Mucosa of rectum (tissue), 2 donors: ENCODE measurements at regions not wholly inside any gene's neighbourhood (a gene's known extent, or its start where the extent isn't known, plus 50 kb on each side); places are given as distances from the start of the nearest gene placed in this dataset.

ENCODE experiments used
- H3K27ac ChIP-seq, 2 donors: one replicate each; pipeline ENCODE4 v1.7.0; 2013; ENCODE audit warnings: inconsistent platforms in 2 of 2, low read depth in 2 of 2, low read length in 2 of 2
- H3K27me3 ChIP-seq, 2 donors: one replicate each; pipeline ENCODE4 v1.7.0; 2013; ENCODE audit warnings: low read length in 2 of 2; ENCODE audit not compliant: control insufficient read depth in 2 of 2, insufficient read depth in 2 of 2
- H3K36me3 ChIP-seq, 2 donors: one replicate each; pipeline ENCODE4 v1.7.0; 2013; ENCODE audit warnings: low read length in 2 of 2; ENCODE audit not compliant: control insufficient read depth in 2 of 2, insufficient read depth in 2 of 2
- H3K4me1 ChIP-seq, 2 donors: one replicate each; pipeline ENCODE4 v1.7.0; 2013; ENCODE audit warnings: low read length in 2 of 2, mild to moderate bottlenecking in 1 of 2; ENCODE audit not compliant: control insufficient read depth in 2 of 2, insufficient read depth in 2 of 2
- H3K4me3 ChIP-seq, 2 donors: one replicate each; pipeline ENCODE4 v1.7.0; 2013; ENCODE audit warnings: low read length in 2 of 2
- H3K9ac ChIP-seq, 2 donors: one replicate each; pipeline ENCODE4 v1.7.0; 2013; ENCODE audit warnings: low read length in 2 of 2, low read depth in 1 of 2, mild to moderate bottlenecking in 1 of 2
- H3K9me3 ChIP-seq, 2 donors: one replicate each; pipeline ENCODE4 v1.7.0; 2013; ENCODE audit warnings: low read length in 2 of 2; ENCODE audit not compliant: control insufficient read depth in 2 of 2
- donor health status: healthy.
- donor health status: Normal muscosa, but diverticular disease.

DNA sequence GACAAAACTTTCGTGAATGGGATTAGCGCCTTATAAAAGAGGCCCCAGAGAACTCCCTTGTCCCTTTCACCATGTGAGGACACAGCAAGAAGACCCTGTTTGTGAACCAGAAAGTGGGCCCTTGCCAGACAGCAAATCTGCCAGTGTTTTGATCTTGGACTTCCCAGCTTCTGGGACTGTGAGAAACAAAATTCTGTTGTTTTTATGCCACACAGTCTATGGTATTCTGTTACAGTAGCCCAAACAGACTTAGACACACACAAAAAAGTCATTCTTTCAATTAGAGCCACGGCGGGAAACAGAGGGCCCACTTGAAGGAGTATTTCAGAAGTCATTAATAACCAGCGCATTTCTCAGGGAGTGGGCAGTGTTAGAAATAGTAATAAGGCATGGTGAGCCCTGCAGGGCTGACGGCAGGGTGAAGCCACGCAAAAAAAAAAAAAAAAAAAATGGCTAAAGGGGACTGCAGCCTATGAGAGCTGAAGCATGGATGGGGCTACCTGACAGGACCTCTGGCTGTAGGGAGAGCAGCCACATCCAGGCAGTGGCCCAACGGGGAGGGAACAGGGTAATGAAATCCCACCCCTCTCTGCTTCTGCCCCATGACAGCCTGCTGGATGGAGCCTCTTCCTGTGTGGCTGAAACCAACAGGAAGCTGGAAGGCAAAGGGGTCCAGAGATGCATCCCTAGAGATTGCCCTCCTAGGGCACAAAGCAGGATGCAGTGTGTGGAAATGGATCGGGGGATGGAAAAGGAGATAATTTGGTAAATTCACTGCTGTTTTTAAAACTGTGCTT is 189.3 kb downstream of the KCNS3 start:
- Histone ChIP-seq H3K27ac (no peak overlapping the region), H3K9ac (no peak overlapping the region), H3K27me3 (no peaks in the 10 kb centered on the region), H3K9me3 (no peaks in the 10 kb centered on the region), H3K4me3 (no peak overlapping the region), H3K4me1 (no peaks in the 10 kb centered on the region), H3K36me3 (no peaks in the 10 kb centered on the region)

- Histone ChIP-seq H3K9ac (no peak overlapping the region), H3K27ac (no peak overlapping the region), H3K4me1 (no peaks in the 10 kb centered on the region), H3K27me3 (no peaks in the 10 kb centered on the region), H3K9me3 (no peaks in the 10 kb centered on the region), H3K4me3 (no peak overlapping the region), H3K36me3 (no peaks in the 10 kb centered on the region)
Observed at GRCh38 chr2:18066894-18067293, 188.4 kb downstream of the KCNS3 start.

- Histone ChIP-seq H3K4me1 (no peaks in the 10 kb centered on the region), H3K27ac (no peak overlapping the region), H3K9me3 (no peaks in the 10 kb centered on the region), H3K36me3 (no peaks in the 10 kb centered on the region), H3K9ac (no peak overlapping the region), H3K27me3 (no peaks in the 10 kb centered on the region), H3K4me3 (no peak overlapping the region)
Observed at GRCh38 chr2:18066066-18066465, 187.6 kb downstream of the KCNS3 start.

DNA sequence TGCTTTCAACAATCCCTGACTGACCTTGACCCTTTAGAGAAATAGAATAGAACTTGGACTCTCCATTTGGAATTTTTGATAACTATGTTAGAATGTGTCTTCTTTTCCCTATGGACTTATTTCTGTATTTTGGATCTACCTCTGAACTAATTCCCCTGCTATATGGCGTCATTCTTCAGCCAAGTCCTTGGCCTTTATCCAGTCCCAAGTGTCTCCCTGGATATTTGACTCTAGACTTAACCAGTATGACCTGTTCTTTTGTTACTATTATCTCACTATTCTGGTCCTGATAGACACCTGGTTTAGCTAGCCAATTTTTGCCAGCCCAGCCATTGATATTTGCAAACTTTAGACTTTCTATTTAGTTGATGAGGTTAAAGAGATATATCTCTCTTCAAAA is 186.8 kb downstream of the KCNS3 start:
- Histone ChIP-seq H3K27me3 (no peaks in the 10 kb centered on the region), H3K9ac (no peak overlapping the region), H3K4me1 (no peaks in the 10 kb centered on the region), H3K27ac (peak overlapping the region in 1 of 2 donors; percentile 7), H3K36me3 (no peaks in the 10 kb centered on the region), H3K4me3 (no peak overlapping the region), H3K9me3 (no peaks in the 10 kb centered on the region)

DNA sequence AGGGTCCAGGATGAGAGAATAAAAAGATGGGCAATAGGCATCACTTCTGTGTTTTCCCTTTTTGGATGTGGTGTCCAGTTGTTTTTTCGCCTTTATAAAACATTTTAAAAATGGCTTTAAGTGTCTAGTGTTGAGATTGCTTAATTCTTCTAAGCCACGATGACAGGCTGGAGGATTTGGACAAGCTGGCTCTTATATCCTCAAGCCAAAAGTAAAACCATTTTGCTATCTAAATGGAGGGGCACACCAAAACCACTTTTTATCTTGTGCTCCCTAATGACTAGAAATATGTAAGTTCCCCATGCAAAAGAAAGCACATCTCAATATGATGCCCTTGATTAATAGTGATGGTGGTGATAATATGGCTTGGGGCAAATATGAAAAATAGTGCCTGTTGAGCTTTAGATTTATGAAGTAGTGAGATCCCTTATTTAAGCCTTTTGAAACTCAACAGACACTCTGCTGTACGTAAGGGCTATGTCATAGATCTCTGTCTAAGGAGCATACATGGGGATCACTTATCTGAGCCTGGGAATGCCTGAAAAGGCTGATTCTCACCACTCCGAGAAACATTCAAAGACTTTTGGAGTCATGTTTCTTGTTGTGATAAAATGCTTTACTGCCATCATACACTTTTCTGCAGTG is 185.5 kb downstream of the KCNS3 start:
- no peak overlapping the region for H3K4me3 ChIP-seq
- no peaks in the 10 kb centered on the region for H3K36me3 ChIP-seq
- no peaks in the 10 kb centered on the region for H3K9me3 ChIP-seq
- no peaks in the 10 kb centered on the region for H3K27me3 ChIP-seq
- H3K9ac ChIP-seq, result no peak overlapping the region
- no peak overlapping the region for H3K27ac ChIP-seq
- H3K4me1 ChIP-seq, result no peaks in the 10 kb centered on the region

DNA sequence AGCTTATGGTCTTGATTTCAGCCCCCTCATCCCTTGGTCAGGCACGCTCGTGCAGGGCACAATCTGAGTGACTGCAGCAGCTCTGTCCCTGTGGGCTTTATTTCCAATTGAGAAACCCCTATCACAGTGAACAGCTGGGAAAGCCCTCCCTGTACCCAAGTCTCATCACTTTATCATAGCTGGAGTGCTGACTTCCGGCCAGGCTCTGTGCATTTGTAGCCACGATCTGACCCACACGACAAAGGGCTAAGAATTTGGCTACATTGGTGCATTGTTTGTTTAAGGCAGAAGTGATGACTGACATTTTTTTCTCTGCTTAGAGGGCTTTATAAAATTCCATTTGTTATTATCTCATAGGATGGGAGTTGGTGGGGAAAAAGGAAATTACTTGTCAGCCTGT is 184.4 kb downstream of the KCNS3 start:
- Histone ChIP-seq H3K9ac (no peak overlapping the region), H3K4me1 (no peaks in the 10 kb centered on the region), H3K27ac (no peak overlapping the region), H3K9me3 (no peaks in the 10 kb centered on the region), H3K36me3 (no peaks in the 10 kb centered on the region), H3K27me3 (no peaks in the 10 kb centered on the region), H3K4me3 (no peak overlapping the region)

- Histone ChIP-seq H3K4me1 (no peaks in the 10 kb centered on the region), H3K27ac (no peak overlapping the region), H3K9me3 (no peaks in the 10 kb centered on the region), H3K4me3 (no peak overlapping the region), H3K36me3 (no peaks in the 10 kb centered on the region), H3K27me3 (no peaks in the 10 kb centered on the region), H3K9ac (no peak overlapping the region)
Observed at GRCh38 chr2:18061717-18062116, 183.2 kb downstream of the KCNS3 start.

GRCh38 chr2:18057657-18058056 is 179.2 kb downstream of the KCNS3 start:
- H3K27me3 ChIP-seq, result no peaks in the 10 kb centered on the region
- no peaks in the 10 kb centered on the region for H3K9me3 ChIP-seq
- H3K27ac ChIP-seq, result no peak overlapping the region
- H3K4me1 ChIP-seq, result no peaks in the 10 kb centered on the region
- no peaks in the 10 kb centered on the region for H3K36me3 ChIP-seq
- no peak overlapping the region for H3K9ac ChIP-seq
- no peak overlapping the region for H3K4me3 ChIP-seq

DNA sequence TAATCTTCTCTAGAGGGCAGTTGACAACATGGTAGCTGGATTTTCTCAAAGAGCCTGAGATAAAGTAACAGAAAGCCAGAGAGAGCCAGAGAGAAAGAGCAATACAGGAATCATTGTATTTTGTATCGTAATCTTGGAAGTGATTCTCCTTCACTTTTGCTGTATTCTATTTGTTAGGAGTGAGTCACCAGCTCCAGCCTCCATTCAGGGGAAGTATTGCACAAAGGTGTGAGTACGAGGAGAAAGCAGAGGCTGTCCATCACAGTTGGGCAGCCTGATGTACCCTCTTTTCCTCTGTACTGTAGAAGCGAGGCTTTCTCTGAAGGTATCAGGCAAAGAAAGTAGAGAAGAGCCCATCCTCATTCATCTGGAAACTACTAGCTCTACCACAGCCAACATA is 176.8 kb downstream of the KCNS3 start:
- Histone ChIP-seq H3K9ac (no peak overlapping the region), H3K27me3 (no peaks in the 10 kb centered on the region), H3K36me3 (no peaks in the 10 kb centered on the region), H3K27ac (no peak overlapping the region), H3K9me3 (no peaks in the 10 kb centered on the region), H3K4me3 (no peak overlapping the region), H3K4me1 (no peaks in the 10 kb centered on the region)

GRCh38 chr2:18050001-18050400 is 171.5 kb downstream of the KCNS3 start:
- Histone ChIP-seq H3K27me3 (no peaks in the 10 kb centered on the region), H3K36me3 (no peaks in the 10 kb centered on the region), H3K4me1 (no peaks in the 10 kb centered on the region), H3K9me3 (no peaks in the 10 kb centered on the region), H3K9ac (no peak overlapping the region), H3K4me3 (no peak overlapping the region), H3K27ac (no peak overlapping the region)
